ENCODE measurements at regions not wholly inside any gene's neighbourhood (a gene's known extent, or its start where the extent isn't known, plus 50 kb on each side); places are given as distances from the start of the nearest gene placed in this dataset.

DNA sequence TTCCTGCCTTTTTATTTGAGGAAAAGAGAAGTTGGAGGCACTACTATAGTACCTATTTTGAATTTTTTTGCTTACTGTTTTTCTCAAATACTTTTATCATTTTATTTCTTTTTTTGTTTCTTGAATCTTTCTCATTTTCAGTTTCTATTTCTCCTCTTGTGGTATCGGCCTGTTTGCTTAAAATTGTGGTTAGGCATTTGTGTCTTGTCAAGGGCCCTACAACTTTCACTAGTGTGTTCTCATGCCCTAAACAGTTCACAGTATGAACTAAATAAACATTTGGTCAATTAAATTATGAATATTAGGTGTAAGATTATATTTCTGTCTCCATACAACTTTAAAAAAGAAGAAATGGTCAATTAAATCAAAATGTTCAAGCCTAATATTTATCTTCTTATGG lies 613.5 kb downstream of the MBD2 start:
- no peak for DNase-seq

DNA sequence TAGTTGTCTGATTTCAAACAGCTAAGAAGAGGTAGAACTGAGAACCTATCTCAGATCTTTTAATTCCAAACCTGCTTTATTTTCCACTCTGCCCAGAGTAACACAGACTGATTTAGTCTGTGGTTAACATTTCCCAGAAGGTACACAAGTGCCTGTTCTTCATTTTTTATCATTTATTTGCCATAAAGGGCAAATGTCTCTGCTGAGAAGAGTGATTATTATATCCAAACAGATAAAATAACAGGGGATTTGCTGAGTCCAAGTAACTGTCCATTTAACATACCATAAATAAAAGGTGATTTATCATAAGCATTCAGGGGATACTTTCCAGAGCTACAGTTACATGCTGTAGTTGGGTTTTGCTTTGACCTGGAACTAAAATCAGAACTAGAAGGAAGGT lies 617.7 kb downstream of the MBD2 start:
- DNase-seq = no peak

DNA sequence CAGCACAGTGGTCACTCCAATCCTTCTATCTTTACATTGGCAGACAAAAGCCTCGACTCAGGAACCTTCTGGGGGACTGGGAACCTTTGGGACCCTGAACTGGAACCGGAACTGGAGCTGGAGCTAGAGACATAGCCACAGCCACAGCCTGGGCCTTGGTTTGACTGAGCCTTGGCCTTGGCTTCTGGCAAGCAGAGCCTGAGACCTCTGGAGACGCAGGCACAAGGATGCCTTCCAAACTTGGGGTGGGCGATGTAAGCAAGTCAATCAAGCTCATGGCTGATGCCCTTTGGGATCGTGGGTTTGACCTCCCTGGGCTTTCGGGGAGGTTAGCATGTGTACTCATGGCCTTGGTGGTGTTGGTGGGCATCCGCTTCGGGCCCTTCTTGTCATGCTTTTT lies 619.3 kb downstream of the MBD2 start:
- DNase-seq = no peak

DNA sequence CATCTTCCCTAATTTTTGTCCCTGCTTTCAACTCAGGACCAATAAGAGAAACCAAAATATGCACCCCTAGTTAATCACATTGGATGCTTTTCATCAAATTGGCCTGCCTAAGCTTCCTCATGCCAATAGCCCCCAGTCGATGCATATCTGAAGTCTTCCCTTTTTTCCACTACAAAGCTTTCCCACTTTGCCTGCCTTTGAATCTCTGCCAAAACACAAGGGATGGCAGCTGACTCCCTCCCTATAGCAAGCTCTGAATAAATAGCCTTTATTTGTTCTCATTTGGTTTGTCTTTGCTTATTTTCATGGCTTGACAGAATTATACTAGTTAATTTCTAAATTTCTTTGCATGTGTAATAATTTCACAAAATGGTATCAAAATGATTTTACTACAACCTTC lies 621.2 kb downstream of the MBD2 start:
- DNase-seq = no peak

DNA sequence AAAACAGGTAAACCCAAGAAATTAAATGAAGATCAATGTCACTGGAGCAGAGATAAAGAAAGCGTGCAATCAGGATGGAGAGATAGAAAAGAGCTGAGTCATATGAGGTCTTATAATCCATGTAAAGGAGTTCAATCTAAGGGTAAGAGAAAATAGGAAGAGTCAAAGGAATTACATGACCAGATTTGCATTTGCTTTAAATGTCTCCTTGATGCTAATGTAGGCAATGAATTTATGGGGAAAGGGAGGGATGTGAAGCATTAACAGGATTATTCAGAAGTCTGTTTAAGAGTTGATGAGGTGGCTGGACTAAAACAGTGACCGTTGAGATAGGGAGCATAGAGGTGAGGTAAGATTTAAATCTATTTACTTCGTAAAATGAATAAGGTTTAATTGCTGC lies 623.1 kb downstream of the MBD2 start:
- no peak for DNase-seq

DNA sequence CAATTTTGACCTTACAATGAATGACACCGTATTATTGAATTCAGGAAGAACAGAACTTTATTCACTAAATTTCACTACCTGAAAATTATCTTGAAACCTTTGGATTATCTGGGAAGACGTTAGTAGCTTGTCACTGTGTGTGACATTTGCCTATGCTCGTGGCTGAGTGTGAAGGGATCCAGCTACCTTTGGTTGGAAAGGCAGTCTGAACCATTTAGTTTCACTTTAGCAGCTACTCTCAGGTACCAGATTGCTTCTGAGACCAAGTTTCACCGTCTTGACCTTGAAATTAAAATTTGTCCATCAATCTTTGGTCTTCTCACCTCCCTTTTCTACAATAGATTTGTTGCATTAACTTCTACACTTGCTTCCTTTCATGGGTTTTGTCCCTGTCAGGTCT lies 637.5 kb downstream of the MBD2 start:
- DNase-seq = no peak
